GM12878 (cell line): ENCODE measurements at regions not wholly inside any gene's neighbourhood (a gene's known extent, or its start where the extent isn't known, plus 50 kb on each side); places are given as distances from the start of the nearest gene placed in this dataset.

Experiments used
- ATAC-seq: fragments of 200-7000 bp; cut with Tn5 transposase; 3 replicates; pipeline ENCODE4 v1.9.1; 2020; ENCODE audit warnings: mild to moderate bottlenecking, moderate library complexity
- BruUV-seq: library from RNA; stranded (reverse); fragments of 400-500 nt; replicated peaks from 2 replicates; lab custom pipeline; 2021; lab: Mats Ljungman, UMichigan
- CTCF ChIA-PET: fragments of 300-600 bp; sonication (Branson Sonifier 250); formaldehyde crosslinking; extraction: SDS; loops from one replicate; lab custom pipeline; 2021; ENCODE audit warnings: inconsistent platforms; lab: Yijun Ruan, JAX
- POLR2A ChIA-PET: fragments of 350-600 bp; formaldehyde crosslinking; extraction: SDS; loops from one replicate; lab custom pipeline; 2021; ENCODE audit warnings: inconsistent platforms; lab: Charles Lee
- RAD21 ChIA-PET: fragments of 300-600 bp; sonication (Branson Sonifier 250); formaldehyde crosslinking; loops from one replicate; lab custom pipeline; 2023; ENCODE audit warnings: antibody characterized with exemption; ENCODE audit not compliant: unreplicated experiment; lab: Charles Lee
- SMC1A ChIA-PET: fragments of 300-600 bp; sonication (Branson Sonifier 250); formaldehyde crosslinking; loops from one replicate; lab custom pipeline; 2023; ENCODE audit not compliant: unreplicated experiment, uncharacterized antibody; lab: Charles Lee
- DNase-seq: peaks from one replicate; pipeline ENCODE4 v3.0.0-alpha.2; 2011; ENCODE audit warnings: low read depth, low spot score
- FAIRE-seq: peaks from 3 replicates; lab custom pipeline; 2011; peaks lifted over from hg19 to GRCh38; lab: Jason Lieb, UNC
- H2AFZ ChIP-seq: 2 replicates; pipeline ENCODE4 v1.6.0; 2011; ENCODE audit warnings: low read depth, low read length, control low read depth; ENCODE audit not compliant: control insufficient read depth
- H3K27ac ChIP-seq: 2 replicates; pipeline ENCODE4 v1.5.1; 2011; ENCODE audit warnings: control low read depth; ENCODE audit not compliant: control insufficient read depth, insufficient read depth
- H3K27me3 ChIP-seq, 2 experiments: replicated peaks in 1 of 2; 2 replicates each; pipeline versions ENCODE4 v1.6.0 to v1.6.1; 2011; ENCODE audit warnings: low read length in 1 of 2; ENCODE audit not compliant: control insufficient read depth in 2 of 2, insufficient read depth in 2 of 2
- H3K36me3 ChIP-seq, 2 experiments: 2 replicates each; pipeline ENCODE4 v1.5.1; 2011; ENCODE audit warnings: low read length in 1 of 2; ENCODE audit not compliant: control insufficient read depth in 2 of 2, insufficient read depth in 2 of 2
- H3K4me1 ChIP-seq: 2 replicates; pipeline ENCODE4 v1.6.1; 2011; ENCODE audit warnings: mild to moderate bottlenecking, low read length, moderate library complexity, mixed read lengths; ENCODE audit not compliant: control insufficient read depth, insufficient read depth
- H3K4me2 ChIP-seq: 2 replicates; pipeline ENCODE4 v1.6.0; 2011; ENCODE audit warnings: control low read depth; ENCODE audit not compliant: control insufficient read depth, insufficient read depth
- H3K4me3 ChIP-seq: fragments of 200-600 bp; sonication (generic); 2 replicates; pipeline ENCODE4 v1.5.1; 2016
- H3K79me2 ChIP-seq: 2 replicates; pipeline ENCODE4 v1.6.0; 2011; ENCODE audit warnings: low read length; ENCODE audit not compliant: control insufficient read depth, insufficient read depth
- H3K9ac ChIP-seq: 2 replicates; pipeline ENCODE4 v1.8.0; 2011; ENCODE audit warnings: low read length, control low read depth, mixed read lengths; ENCODE audit not compliant: control insufficient read depth, insufficient read depth
- H3K9me3 ChIP-seq: replicated peaks from 3 replicates; pipeline ENCODE4 v1.5.1; 2011; ENCODE audit warnings: mild to moderate bottlenecking, low read length; ENCODE audit not compliant: control insufficient read depth, insufficient read depth
- H4K20me1 ChIP-seq: 2 replicates; pipeline ENCODE4 v1.6.0; 2011; ENCODE audit not compliant: control insufficient read depth, insufficient read depth
- BCL11A ChIP-seq: IDR thresholded peaks from 2 replicates; pipeline ENCODE4 v1.6.1; 2011; ENCODE audit warnings: low read depth, low read length
- EGR1 ChIP-seq, 2 experiments: IDR thresholded peaks; 1 replicate in 1 of 2; 2 replicates in 1 of 2; pipeline ENCODE4 v1.6.1; 2011 to 2012; ENCODE audit warnings: low read depth in 2 of 2, low read length in 2 of 2, borderline replicate concordance in 1 of 2, mild to moderate bottlenecking in 1 of 2, moderate library complexity in 1 of 2
- IKZF2 ChIP-seq, 2 experiments: fragments of 450-650 bp; IDR thresholded peaks; 2 replicates each; pipeline ENCODE4 v1.6.1; 2017; ENCODE audit warnings: mild to moderate bottlenecking in 2 of 2, moderate library complexity in 2 of 2
- MTA2 ChIP-seq: fragments of 450-650 bp; IDR thresholded peaks from 2 replicates; pipeline ENCODE4 v1.6.1; 2016; ENCODE audit warnings: low read depth, mild to moderate bottlenecking, moderate library complexity
- NR2C1 ChIP-seq: fragments of 450-650 bp; IDR thresholded peaks from 2 replicates; pipeline ENCODE4 v1.6.1; 2017; ENCODE audit warnings: antibody characterized with exemption, mild to moderate bottlenecking, moderate library complexity
- RCOR1 ChIP-seq: conservative IDR thresholded peaks from 2 replicates; pipeline ENCODE4 v1.6.1; 2012; ENCODE audit warnings: low read depth, low read length, improper control_type of control experiment
- SREBF1 ChIP-seq: IDR thresholded peaks from 2 replicates; pipeline ENCODE4 v1.6.1; 2012; ENCODE audit warnings: mild to moderate bottlenecking, low read length
- STAT3 ChIP-seq: IDR thresholded peaks from 2 replicates; pipeline ENCODE4 v1.6.1; 2011; ENCODE audit warnings: low read depth, low read length, improper control_type of control experiment
- SUZ12 ChIP-seq: fragments of 200-600 bp; sonication (generic); IDR thresholded peaks from one replicate; pipeline ENCODE4 v1.6.1; 2018; ENCODE audit warnings: antibody characterized with exemption, mild to moderate bottlenecking; ENCODE audit not compliant: unreplicated experiment
- ZNF207 ChIP-seq: fragments of 450-650 bp; IDR thresholded peaks from 2 replicates; pipeline ENCODE4 v1.6.1; 2014; ENCODE audit warnings: antibody characterized with exemption, mild to moderate bottlenecking, borderline replicate concordance
- WGBS: methylation state at CpG from one replicate; pipeline ENCODE4 v1.1.6; 2016; ENCODE audit warnings: low lambda C conversion rate; ENCODE audit not compliant: insufficient replicate concordance, insufficient coverage; ENCODE audit errors: missing lambda C conversion rate; 5-methylcytosine and 5-hydroxymethylcytosine counted together
- in situ Hi-C: fragments of 300-500 bp; cut with MboI; formaldehyde crosslinking; loops from 9 replicates; pipeline ENCODE4 v1.14.3; 2018; ENCODE audit warnings: mixed read lengths
- intact Hi-C: fragments of 100-400 bp; cut with micrococcal nuclease; formaldehyde crosslinking; loops from one replicate; pipeline ENCODE4 v1.14.2; 2022; ENCODE audit not compliant: unreplicated experiment
- TF ChIP-seq, protein P1 (sequence below): fragments of 450-650 bp; IDR thresholded peaks from 2 replicates; pipeline ENCODE4 v1.6.1; 2018; ENCODE audit warnings: mild to moderate bottlenecking, low read depth, moderate library complexity; ENCODE audit not compliant: partially characterized antibody
- TF ChIP-seq, protein P2 (sequence below): IDR thresholded peaks from 2 replicates; pipeline ENCODE4 v1.6.1; 2011; ENCODE audit warnings: low read depth, low read length, improper control_type of control experiment, borderline replicate concordance
- TF ChIP-seq, protein P3 (sequence below): fragments of 450-650 bp; formaldehyde crosslinking; IDR thresholded peaks from 2 replicates; pipeline ENCODE4 v1.5.0; 2022; ENCODE audit warnings: mild to moderate bottlenecking, missing genetic modification characterization
- TF ChIP-seq, protein P4 (sequence below), 3 experiments: IDR thresholded peaks in 2 of 3; conservative IDR thresholded peaks in 1 of 3; 2 replicates each; pipeline ENCODE4 v1.5.1; 2011; ENCODE audit warnings: low read depth in 3 of 3, low read length in 3 of 3, mild to moderate bottlenecking in 3 of 3, control low read depth in 2 of 3, moderate library complexity in 2 of 3, inconsistent platforms in 1 of 3, mixed read lengths in 1 of 3; ENCODE audit not compliant: control insufficient read depth in 2 of 3, insufficient read depth in 1 of 3; ENCODE audit errors: extremely low read depth in 1 of 3

DNA sequence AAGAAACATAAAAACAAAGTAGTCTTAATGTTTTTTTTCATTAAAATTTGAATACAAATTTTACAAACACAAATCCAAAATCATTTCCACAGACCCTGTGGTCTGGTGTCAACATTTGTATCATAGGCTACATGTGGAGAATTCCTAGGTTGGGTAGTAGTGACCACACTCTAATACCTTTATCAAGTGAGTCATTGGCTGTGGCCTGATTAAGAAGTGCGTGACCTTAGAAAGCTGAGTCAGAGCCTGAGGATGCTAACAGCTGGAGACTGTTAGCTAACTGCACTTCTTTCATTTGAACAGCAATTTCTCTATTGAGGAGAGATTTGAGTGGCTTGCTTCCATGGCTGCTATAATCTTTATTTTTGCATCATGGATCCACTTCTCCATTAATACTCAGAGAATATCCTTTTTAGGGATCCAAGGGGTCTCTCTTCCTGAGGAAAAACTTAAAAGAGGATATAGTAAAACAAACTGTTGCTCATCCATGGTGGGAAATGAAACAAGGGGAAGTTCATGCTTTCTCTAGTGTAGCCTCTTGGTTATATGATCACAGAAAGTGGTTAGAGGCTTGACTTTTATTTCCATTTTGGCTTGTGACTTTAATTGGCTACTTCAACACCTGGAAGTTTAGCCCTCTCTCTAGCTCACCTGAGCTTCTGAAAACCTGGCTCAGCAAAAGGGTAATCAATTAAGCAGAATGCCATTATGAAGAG is 335.8 kb downstream of the PABPC4L start (continued):
- TF ChIP-seq, protein P1, sequence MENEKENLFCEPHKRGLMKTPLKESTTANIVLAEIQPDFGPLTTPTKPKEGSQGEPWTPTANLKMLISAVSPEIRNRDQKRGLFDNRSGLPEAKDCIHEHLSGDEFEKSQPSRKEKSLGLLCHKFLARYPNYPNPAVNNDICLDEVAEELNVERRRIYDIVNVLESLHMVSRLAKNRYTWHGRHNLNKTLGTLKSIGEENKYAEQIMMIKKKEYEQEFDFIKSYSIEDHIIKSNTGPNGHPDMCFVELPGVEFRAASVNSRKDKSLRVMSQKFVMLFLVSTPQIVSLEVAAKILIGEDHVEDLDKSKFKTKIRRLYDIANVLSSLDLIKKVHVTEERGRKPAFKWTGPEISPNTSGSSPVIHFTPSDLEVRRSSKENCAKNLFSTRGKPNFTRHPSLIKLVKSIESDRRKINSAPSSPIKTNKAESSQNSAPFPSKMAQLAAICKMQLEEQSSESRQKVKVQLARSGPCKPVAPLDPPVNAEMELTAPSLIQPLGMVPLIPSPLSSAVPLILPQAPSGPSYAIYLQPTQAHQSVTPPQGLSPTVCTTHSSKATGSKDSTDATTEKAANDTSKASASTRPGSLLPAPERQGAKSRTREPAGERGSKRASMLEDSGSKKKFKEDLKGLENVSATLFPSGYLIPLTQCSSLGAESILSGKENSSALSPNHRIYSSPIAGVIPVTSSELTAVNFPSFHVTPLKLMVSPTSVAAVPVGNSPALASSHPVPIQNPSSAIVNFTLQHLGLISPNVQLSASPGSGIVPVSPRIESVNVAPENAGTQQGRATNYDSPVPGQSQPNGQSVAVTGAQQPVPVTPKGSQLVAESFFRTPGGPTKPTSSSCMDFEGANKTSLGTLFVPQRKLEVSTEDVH: no peak
- TF ChIP-seq ZNF207: no peak
- no peak for TF ChIP-seq MTA2
- TF ChIP-seq, protein P2, sequence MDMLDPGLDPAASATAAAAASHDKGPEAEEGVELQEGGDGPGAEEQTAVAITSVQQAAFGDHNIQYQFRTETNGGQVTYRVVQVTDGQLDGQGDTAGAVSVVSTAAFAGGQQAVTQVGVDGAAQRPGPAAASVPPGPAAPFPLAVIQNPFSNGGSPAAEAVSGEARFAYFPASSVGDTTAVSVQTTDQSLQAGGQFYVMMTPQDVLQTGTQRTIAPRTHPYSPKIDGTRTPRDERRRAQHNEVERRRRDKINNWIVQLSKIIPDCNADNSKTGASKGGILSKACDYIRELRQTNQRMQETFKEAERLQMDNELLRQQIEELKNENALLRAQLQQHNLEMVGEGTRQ: no peak
- TF ChIP-seq EGR1 (IDR thresholded peaks at IDR 0.05; ENCODE audit: borderline replicate concordance in 1 of 2, low read depth in 2 of 2, low read length in 2 of 2): no peak
- no peak for TF ChIP-seq IKZF2 (IDR thresholded peaks at IDR 0.05)
- no peak for TF ChIP-seq SUZ12
- TF ChIP-seq, all 136 proteins: peak for 0

DNA sequence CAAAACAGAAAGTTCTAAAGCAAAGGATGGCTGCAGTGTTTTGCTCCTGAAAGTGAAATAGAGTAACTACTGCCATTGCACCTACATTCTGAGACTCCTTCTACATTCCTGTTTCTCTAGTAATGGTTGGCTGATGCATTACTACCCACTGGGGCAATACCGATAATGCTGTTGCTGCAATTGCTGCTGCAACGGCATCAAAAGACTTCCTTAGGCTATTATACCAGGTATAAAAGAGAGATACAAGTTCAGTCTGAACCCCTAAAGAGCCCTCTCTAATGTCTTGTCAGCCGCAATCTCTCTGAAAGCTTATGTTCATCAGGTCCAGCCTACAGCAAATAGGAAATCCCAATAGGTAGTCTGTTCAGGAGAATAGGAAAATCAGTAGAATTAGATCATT is 338.4 kb downstream of the PABPC4L start:
- in situ Hi-C loops: no loop called here
- intact Hi-C loops: no loop called here
- ChIA-PET RAD21 (no interaction called here), SMC1A (no interaction called here), CTCF (no interaction called here), POLR2A (no interaction called here)
- no peaks in the 10 kb centered on the region for H3K9me3 ChIP-seq
- DNase-seq: no peak
- H3K27ac ChIP-seq: no peak overlapping the region
- no peak overlapping the region for H2AFZ ChIP-seq
- no peak for FAIRE-seq
- H4K20me1 ChIP-seq: no peaks in the 10 kb centered on the region
- no peaks in the 10 kb centered on the region for H3K4me1 ChIP-seq
- no peaks in the 10 kb centered on the region for H3K36me3 ChIP-seq
- WGBS: 75% methylated on average over 3 of the region's 3 CpGs
- H3K9ac ChIP-seq: no peak overlapping the region
- no peak overlapping the region for H3K4me2 ChIP-seq
- no TSS peak for BruUV-seq
- ATAC-seq: no peak
- H3K79me2 ChIP-seq: no peaks in the 10 kb centered on the region
- no peaks in the 10 kb centered on the region for H3K27me3 ChIP-seq
- H3K4me3 ChIP-seq: no peak overlapping the region
- TF ChIP-seq BCL11A (no peak), STAT3 (no peak), RCOR1 (no peak), SREBF1 (no peak), NR2C1 (no peak)
- TF ChIP-seq, protein P3, sequence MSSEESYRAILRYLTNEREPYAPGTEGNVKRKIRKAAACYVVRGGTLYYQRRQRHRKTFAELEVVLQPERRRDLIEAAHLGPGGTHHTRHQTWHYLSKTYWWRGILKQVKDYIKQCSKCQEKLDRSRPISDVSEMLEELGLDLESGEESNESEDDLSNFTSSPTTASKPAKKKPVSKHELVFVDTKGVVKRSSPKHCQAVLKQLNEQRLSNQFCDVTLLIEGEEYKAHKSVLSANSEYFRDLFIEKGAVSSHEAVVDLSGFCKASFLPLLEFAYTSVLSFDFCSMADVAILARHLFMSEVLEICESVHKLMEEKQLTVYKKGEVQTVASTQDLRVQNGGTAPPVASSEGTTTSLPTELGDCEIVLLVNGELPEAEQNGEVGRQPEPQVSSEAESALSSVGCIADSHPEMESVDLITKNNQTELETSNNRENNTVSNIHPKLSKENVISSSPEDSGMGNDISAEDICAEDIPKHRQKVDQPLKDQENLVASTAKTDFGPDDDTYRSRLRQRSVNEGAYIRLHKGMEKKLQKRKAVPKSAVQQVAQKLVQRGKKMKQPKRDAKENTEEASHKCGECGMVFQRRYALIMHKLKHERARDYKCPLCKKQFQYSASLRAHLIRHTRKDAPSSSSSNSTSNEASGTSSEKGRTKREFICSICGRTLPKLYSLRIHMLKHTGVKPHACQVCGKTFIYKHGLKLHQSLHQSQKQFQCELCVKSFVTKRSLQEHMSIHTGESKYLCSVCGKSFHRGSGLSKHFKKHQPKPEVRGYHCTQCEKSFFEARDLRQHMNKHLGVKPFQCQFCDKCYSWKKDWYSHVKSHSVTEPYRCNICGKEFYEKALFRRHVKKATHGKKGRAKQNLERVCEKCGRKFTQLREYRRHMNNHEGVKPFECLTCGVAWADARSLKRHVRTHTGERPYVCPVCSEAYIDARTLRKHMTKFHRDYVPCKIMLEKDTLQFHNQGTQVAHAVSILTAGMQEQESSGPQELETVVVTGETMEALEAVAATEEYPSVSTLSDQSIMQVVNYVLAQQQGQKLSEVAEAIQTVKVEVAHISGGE (CRISPR knock-in tag): no peak
- TF ChIP-seq, protein P4, sequence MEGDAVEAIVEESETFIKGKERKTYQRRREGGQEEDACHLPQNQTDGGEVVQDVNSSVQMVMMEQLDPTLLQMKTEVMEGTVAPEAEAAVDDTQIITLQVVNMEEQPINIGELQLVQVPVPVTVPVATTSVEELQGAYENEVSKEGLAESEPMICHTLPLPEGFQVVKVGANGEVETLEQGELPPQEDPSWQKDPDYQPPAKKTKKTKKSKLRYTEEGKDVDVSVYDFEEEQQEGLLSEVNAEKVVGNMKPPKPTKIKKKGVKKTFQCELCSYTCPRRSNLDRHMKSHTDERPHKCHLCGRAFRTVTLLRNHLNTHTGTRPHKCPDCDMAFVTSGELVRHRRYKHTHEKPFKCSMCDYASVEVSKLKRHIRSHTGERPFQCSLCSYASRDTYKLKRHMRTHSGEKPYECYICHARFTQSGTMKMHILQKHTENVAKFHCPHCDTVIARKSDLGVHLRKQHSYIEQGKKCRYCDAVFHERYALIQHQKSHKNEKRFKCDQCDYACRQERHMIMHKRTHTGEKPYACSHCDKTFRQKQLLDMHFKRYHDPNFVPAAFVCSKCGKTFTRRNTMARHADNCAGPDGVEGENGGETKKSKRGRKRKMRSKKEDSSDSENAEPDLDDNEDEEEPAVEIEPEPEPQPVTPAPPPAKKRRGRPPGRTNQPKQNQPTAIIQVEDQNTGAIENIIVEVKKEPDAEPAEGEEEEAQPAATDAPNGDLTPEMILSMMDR (IDR thresholded peaks at IDR 0.05 in 2 of 3, conservative IDR thresholded peaks at IDR 0.05 in 1 of 3; ENCODE audit: control insufficient read depth in 2 of 3, extremely low read depth in 1 of 3, insufficient read depth in 1 of 3, low read depth in 3 of 3, low read length in 3 of 3): no peak
